Neural progenitor cell (in vitro differentiated cells): ENCODE measurements at regions not wholly inside any gene's neighbourhood (a gene's known extent, or its start where the extent isn't known, plus 50 kb on each side); places are given as distances from the start of the nearest gene placed in this dataset.
A peak's percentile ranks its signal among the peaks of the same experiment; 100 is the strongest.

Experiments used
- EZH2phosphoT487 ChIP-seq: fragments of 200-600 bp; sonication (generic); IDR thresholded peaks from 2 replicates; pipeline ENCODE4 v1.6.1; 2017; ENCODE audit warnings: antibody characterized with exemption
- TF ChIP-seq, protein P1 (sequence below): fragments of 200-600 bp; sonication (generic); IDR thresholded peaks from 2 replicates; pipeline ENCODE4 v1.5.1; 2017; ENCODE audit warnings: antibody characterized with exemption, mild to moderate bottlenecking

- TF ChIP-seq, protein P1, sequence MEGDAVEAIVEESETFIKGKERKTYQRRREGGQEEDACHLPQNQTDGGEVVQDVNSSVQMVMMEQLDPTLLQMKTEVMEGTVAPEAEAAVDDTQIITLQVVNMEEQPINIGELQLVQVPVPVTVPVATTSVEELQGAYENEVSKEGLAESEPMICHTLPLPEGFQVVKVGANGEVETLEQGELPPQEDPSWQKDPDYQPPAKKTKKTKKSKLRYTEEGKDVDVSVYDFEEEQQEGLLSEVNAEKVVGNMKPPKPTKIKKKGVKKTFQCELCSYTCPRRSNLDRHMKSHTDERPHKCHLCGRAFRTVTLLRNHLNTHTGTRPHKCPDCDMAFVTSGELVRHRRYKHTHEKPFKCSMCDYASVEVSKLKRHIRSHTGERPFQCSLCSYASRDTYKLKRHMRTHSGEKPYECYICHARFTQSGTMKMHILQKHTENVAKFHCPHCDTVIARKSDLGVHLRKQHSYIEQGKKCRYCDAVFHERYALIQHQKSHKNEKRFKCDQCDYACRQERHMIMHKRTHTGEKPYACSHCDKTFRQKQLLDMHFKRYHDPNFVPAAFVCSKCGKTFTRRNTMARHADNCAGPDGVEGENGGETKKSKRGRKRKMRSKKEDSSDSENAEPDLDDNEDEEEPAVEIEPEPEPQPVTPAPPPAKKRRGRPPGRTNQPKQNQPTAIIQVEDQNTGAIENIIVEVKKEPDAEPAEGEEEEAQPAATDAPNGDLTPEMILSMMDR: peak; percentile 7
- TF ChIP-seq EZH2phosphoT487: no peak
Observed at GRCh38 chr1:166730299-166730888, 108.9 kb upstream of the POGK start.
